ENCODE measurements at regions not wholly inside any gene's neighbourhood (a gene's known extent, or its start where the extent isn't known, plus 50 kb on each side); places are given as distances from the start of the nearest gene placed in this dataset.

DNA sequence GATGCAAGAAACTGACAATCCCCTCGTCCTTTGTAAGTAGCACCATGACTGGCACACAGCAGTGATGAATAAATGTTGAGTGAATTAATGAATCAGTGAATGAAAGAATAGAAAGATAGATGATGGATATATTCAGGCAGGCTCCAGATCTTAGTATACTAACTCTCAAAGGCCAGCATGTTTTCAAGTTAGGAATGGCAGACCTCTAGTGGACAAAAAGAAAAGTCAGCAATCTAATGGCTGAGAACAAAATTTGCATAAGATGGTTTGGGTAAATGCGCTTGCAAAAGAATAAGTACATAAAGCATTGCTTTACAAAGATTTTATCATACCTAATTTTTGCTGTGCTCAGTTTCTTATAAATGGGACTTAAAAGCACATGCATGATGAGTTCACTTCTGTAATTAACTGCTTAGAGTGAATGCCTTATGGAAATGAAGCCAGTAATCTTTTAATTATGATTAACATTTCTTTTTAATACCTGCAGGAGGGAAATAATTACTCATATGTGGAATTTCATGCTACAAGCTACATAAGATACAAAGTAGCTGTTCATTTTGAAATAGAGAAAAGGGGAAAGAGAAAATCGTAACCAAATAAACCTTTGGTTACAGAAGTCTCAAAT, 126.9 kb upstream of the GPRIN3 start:
- CTCF ChIA-PET = interaction anchor here (0.7 kb wide), 1 partner anchor 433 kb away, joined by 3 read pairs; no protein-coding TSS in a partner anchor
- no peak overlapping the region for H3K27ac ChIP-seq
- H3K36me3 ChIP-seq (ENCODE audit: low read depth) = no peaks in the 10 kb centered on the region
- no peaks in the 10 kb centered on the region for H3K4me1 ChIP-seq (replicated peaks; ENCODE audit: insufficient read depth)
- intact Hi-C loops (cut with micrococcal nuclease; ENCODE audit: unreplicated experiment) = loop anchor here (1.0 to 10.0 kb wide), 3 partner anchors 207 to 910 kb away; partner anchors contain the start of gene PYURF
- no peak for TF ChIP-seq EZH2 (IDR thresholded peaks at IDR 0.05; ENCODE audit: low read depth)
- TF ChIP-seq, protein P1, sequence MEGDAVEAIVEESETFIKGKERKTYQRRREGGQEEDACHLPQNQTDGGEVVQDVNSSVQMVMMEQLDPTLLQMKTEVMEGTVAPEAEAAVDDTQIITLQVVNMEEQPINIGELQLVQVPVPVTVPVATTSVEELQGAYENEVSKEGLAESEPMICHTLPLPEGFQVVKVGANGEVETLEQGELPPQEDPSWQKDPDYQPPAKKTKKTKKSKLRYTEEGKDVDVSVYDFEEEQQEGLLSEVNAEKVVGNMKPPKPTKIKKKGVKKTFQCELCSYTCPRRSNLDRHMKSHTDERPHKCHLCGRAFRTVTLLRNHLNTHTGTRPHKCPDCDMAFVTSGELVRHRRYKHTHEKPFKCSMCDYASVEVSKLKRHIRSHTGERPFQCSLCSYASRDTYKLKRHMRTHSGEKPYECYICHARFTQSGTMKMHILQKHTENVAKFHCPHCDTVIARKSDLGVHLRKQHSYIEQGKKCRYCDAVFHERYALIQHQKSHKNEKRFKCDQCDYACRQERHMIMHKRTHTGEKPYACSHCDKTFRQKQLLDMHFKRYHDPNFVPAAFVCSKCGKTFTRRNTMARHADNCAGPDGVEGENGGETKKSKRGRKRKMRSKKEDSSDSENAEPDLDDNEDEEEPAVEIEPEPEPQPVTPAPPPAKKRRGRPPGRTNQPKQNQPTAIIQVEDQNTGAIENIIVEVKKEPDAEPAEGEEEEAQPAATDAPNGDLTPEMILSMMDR (conservative IDR thresholded peaks at IDR 0.05) = peak; percentile 65
- POLR2A ChIA-PET (ENCODE audit: unreplicated experiment) = no interaction called here
- no TSS peak for BruUV-seq (replicated peaks)
- no peak overlapping the region for H3K4me3 ChIP-seq
- H3K9me3 ChIP-seq (ENCODE audit: insufficient read depth, low read depth) = no peaks in the 10 kb centered on the region
- no peak overlapping the region for H2AFZ ChIP-seq
- H3F3A ChIP-seq (ENCODE audit: insufficient read depth, low read depth) = no peaks in the 10 kb centered on the region
- H3K79me2 ChIP-seq (ENCODE audit: low read depth) = no peaks in the 10 kb centered on the region
- no peak overlapping the region for H3K4me2 ChIP-seq
- H3K27me3 ChIP-seq (ENCODE audit: insufficient read depth, low read depth) = no peaks in the 10 kb centered on the region
- H4K20me1 ChIP-seq (ENCODE audit: insufficient read depth) = no peaks in the 10 kb centered on the region
- DNase-seq = no peak
- H3K9me2 ChIP-seq (ENCODE audit: insufficient read depth) = no peaks in the 10 kb centered on the region

DNA sequence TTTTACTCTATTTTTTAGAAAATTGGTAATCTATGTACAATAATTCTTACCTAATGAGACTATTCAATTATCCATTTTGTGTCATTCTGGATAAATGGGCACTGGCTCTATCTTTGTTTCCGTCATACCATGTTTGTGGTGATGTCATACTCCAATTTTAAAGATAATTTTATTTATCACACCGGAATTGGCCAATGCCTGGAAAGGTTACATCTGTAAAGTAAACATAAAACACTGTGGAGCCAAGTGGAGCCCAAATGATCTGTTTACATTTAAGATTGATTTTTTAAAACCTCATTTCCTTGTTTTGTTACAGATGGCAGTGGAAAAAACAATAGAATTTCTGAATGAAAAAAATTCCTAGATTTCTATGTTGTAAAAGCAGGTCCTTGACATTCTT, 120.2 kb upstream of the GPRIN3 start:
- no TSS peak for BruUV-seq (replicated peaks)
- no peaks in the 10 kb centered on the region for H3K9me2 ChIP-seq (ENCODE audit: insufficient read depth)
- H3K4me3 ChIP-seq = no peak overlapping the region
- no peaks in the 10 kb centered on the region for H3K79me2 ChIP-seq (ENCODE audit: low read depth)
- no peak for DNase-seq
- H3F3A ChIP-seq (ENCODE audit: insufficient read depth, low read depth) = no peaks in the 10 kb centered on the region
- H4K20me1 ChIP-seq (ENCODE audit: insufficient read depth) = no peaks in the 10 kb centered on the region
- no peak for TF ChIP-seq EZH2 (IDR thresholded peaks at IDR 0.05; ENCODE audit: low read depth)
- TF ChIP-seq, protein P1 (conservative IDR thresholded peaks at IDR 0.05) = no peak
- H3K36me3 ChIP-seq (ENCODE audit: low read depth) = no peaks in the 10 kb centered on the region
- ChIA-PET CTCF (no interaction called here), POLR2A (ENCODE audit: unreplicated experiment) (no interaction called here)
- no peaks in the 10 kb centered on the region for H3K9me3 ChIP-seq (ENCODE audit: insufficient read depth, low read depth)
- intact Hi-C loops (cut with micrococcal nuclease; ENCODE audit: unreplicated experiment) = no loop called here
- H3K27me3 ChIP-seq (ENCODE audit: insufficient read depth, low read depth) = no peaks in the 10 kb centered on the region
- no peak overlapping the region for H3K27ac ChIP-seq
- no peak overlapping the region for H3K4me2 ChIP-seq
- H3K4me1 ChIP-seq (replicated peaks; ENCODE audit: insufficient read depth) = no peaks in the 10 kb centered on the region
- no peak overlapping the region for H2AFZ ChIP-seq

DNA sequence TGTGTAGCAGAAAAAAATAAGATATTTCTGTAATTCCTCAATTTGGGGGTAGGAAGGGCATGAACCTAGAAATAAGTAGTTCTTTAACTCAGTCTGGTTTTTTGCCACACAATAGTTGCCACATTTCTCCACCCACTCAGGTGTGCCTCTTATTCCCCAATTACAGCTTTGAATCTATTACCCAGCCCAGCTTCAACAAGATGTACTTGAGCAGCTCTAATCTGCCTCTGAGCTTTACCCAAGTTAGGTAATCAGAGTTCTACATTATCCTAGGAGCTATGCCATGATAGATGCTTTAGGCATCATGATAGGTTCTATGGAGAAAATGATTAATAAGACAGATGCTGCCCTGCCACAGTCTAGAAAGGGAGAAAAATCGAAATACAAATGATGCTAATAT, 117.4 kb upstream of the GPRIN3 start:
- no peak overlapping the region for H2AFZ ChIP-seq
- H3K9me2 ChIP-seq (ENCODE audit: insufficient read depth) = no peaks in the 10 kb centered on the region
- H3K4me2 ChIP-seq = no peak overlapping the region
- no peak overlapping the region for H3K27ac ChIP-seq
- no peaks in the 10 kb centered on the region for H3K36me3 ChIP-seq (ENCODE audit: low read depth)
- H3K9me3 ChIP-seq (ENCODE audit: insufficient read depth, low read depth) = no peaks in the 10 kb centered on the region
- intact Hi-C loops (cut with micrococcal nuclease; ENCODE audit: unreplicated experiment) = no loop called here
- no peaks in the 10 kb centered on the region for H3K4me1 ChIP-seq (replicated peaks; ENCODE audit: insufficient read depth)
- H3K4me3 ChIP-seq = no peak overlapping the region
- DNase-seq = no peak
- no peaks in the 10 kb centered on the region for H3F3A ChIP-seq (ENCODE audit: insufficient read depth, low read depth)
- H4K20me1 ChIP-seq (ENCODE audit: insufficient read depth) = no peaks in the 10 kb centered on the region
- BruUV-seq (replicated peaks) = no TSS peak
- TF ChIP-seq, protein P1 (conservative IDR thresholded peaks at IDR 0.05) = no peak
- TF ChIP-seq EZH2 (IDR thresholded peaks at IDR 0.05; ENCODE audit: low read depth) = no peak
- CTCF ChIA-PET = no interaction called here
- POLR2A ChIA-PET (ENCODE audit: unreplicated experiment) = no interaction called here
- no peaks in the 10 kb centered on the region for H3K79me2 ChIP-seq (ENCODE audit: low read depth)
- no peaks in the 10 kb centered on the region for H3K27me3 ChIP-seq (ENCODE audit: insufficient read depth, low read depth)
